CD4-positive, CD25-positive, alpha-beta regulatory T cell (primary cell): ENCODE measurements at regions not wholly inside any gene's neighbourhood (a gene's known extent, or its start where the extent isn't known, plus 50 kb on each side); places are given as distances from the start of the nearest gene placed in this dataset.
A peak's percentile ranks its signal among the peaks of the same experiment; 100 is the strongest.

Experiments used
- ATAC-seq, 2 donors: fragments of 150-1000 bp; cut with Tn5 transposase; one replicate each; pipeline ENCODE4 v1.10.0; 2021; ENCODE audit warnings: low read depth in 2 of 2, moderate number of reproducible peaks in 2 of 2, moderate library complexity in 1 of 2
- DNase-seq, 3 donors: peaks; one replicate each; pipeline versions ENCODE4 v3.0.0 to v3.0.0-alpha.2; 2012 to 2022; ENCODE audit warnings: mixed read lengths in 1 of 3
- H3K27ac ChIP-seq: one replicate; pipeline ENCODE4 v1.7.0; 2013; ENCODE audit warnings: mild to moderate bottlenecking, low read length; ENCODE audit not compliant: insufficient read depth, poor library complexity, severe bottlenecking
- H3K27me3 ChIP-seq: one replicate; pipeline ENCODE4 v1.7.0; 2013; ENCODE audit warnings: low read length; ENCODE audit not compliant: control insufficient read depth, insufficient read depth
- H3K36me3 ChIP-seq: one replicate; pipeline ENCODE4 v1.7.0; 2013; ENCODE audit warnings: mild to moderate bottlenecking, low read length, moderate library complexity; ENCODE audit not compliant: control insufficient read depth, insufficient read depth
- H3K4me1 ChIP-seq: 2 replicates; pipeline ENCODE4 v1.7.0; 2013; ENCODE audit warnings: mild to moderate bottlenecking, low read length; ENCODE audit not compliant: insufficient read depth, control insufficient read depth, poor library complexity, severe bottlenecking
- H3K4me3 ChIP-seq: one replicate; pipeline ENCODE4 v1.7.0; 2013; ENCODE audit warnings: low read depth, mild to moderate bottlenecking, low read length, moderate library complexity
- H3K9me3 ChIP-seq, 2 experiments: 1 replicate in 1 of 2; 2 replicates in 1 of 2; pipeline ENCODE4 v1.7.0; 2013; ENCODE audit warnings: low read length in 2 of 2, mild to moderate bottlenecking in 1 of 2, moderate library complexity in 1 of 2; ENCODE audit not compliant: control insufficient read depth in 2 of 2
- H3K27ac Mint-ChIP-seq, 3 donors: one replicate each; pipeline ENCODE4 v1.8.0; 2020 to 2022; ENCODE audit warnings: mild to moderate bottlenecking in 3 of 3, mixed read lengths in 3 of 3, moderate library complexity in 2 of 3
- H3K27me3 Mint-ChIP-seq: one replicate; pipeline ENCODE4 v1.8.0; 2022; ENCODE audit warnings: mild to moderate bottlenecking, mixed read lengths
- H3K36me3 Mint-ChIP-seq: one replicate; pipeline ENCODE4 v1.8.0; 2020; ENCODE audit warnings: mixed read lengths
- H3K4me1 Mint-ChIP-seq, 4 donors: one replicate each; pipeline ENCODE4 v1.8.0; 2020 to 2022; ENCODE audit warnings: mixed read lengths in 4 of 4, mild to moderate bottlenecking in 1 of 4
- H3K4me3 Mint-ChIP-seq, 4 donors: one replicate each; pipeline ENCODE4 v1.8.0; 2020 to 2022; ENCODE audit warnings: mild to moderate bottlenecking in 4 of 4, mixed read lengths in 4 of 4, moderate library complexity in 3 of 4
- H3K9me3 Mint-ChIP-seq, 7 donors: one replicate each; pipeline ENCODE4 v1.8.0; 2020 to 2022; ENCODE audit warnings: mixed read lengths in 7 of 7, mild to moderate bottlenecking in 3 of 7, moderate library complexity in 2 of 7

- Histone ChIP-seq H3K27ac (no peak overlapping the region), H3K27me3 (no peaks in the 10 kb centered on the region), H3K4me3 (no peak overlapping the region), H3K9me3 (no peaks in the 10 kb centered on the region), H3K4me1 (no peaks in the 10 kb centered on the region), H3K36me3 (no peaks in the 10 kb centered on the region)
- Mint-ChIP-seq H3K36me3 (no peaks in the 10 kb centered on the region), H3K9me3 (no peaks in the 10 kb centered on the region), H3K4me3 (no peak overlapping the region), H3K4me1 (no peaks in the 10 kb centered on the region), H3K27me3 (peaks cover 4% of the 10 kb centered on the region), H3K27ac (no peak overlapping the region)
- ATAC-seq (no peak), DNase-seq (peak in 2 of 3 donors; percentile 1 to 27)
Observed at GRCh38 chr15:62782071-62782841, 260.3 kb upstream of the TPM1 start.

GRCh38 chr15:62782896-62783295 lies 259.7 kb upstream of the TPM1 start:
- DNase-seq (no peak), ATAC-seq (no peak)

DNA sequence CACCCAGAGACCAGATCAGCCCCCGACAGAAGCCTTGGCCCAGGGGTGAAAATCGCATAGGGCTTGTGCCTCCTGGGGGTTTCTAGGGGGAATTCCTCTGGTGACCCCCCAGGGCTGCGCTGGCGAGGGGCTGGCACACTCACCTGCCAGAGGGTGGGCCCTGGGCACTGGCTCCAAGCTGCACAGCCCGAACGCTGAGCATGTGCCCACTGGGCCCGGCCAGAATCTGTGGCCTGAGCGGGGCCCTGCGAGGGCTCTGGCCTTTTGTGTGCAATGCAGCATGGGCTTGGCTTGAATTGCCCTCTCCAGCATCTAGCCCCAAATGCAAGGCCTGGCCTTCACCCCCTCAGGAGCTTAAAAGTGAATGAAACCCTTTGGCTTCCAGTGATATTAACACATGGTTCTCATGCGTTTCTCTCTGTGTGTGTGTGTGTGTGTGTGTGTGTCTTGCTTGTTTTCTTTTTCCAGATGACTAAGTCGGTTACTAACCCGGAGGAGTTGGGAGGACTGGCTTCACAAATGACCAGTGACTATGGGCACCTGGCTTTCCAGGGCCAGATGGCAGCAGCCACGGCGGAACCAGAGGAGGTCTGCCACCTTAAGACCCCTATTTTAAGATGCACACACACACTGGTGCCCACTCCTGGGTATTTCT lies 259.1 kb upstream of the TPM1 start:
- H3K4me1 ChIP-seq: no peaks in the 10 kb centered on the region
- Mint-ChIP-seq H3K4me1 (no peaks in the 10 kb centered on the region), H3K9me3 (no peaks in the 10 kb centered on the region), H3K4me3 (no peak overlapping the region), H3K27ac (no peak overlapping the region), H3K36me3 (no peaks in the 10 kb centered on the region), H3K27me3 (peaks cover 7% of the 10 kb centered on the region)
- no peak for DNase-seq
- no peaks in the 10 kb centered on the region for H3K9me3 ChIP-seq
- no peak overlapping the region for H3K27ac ChIP-seq
- no peaks in the 10 kb centered on the region for H3K27me3 ChIP-seq
- H3K36me3 ChIP-seq: no peaks in the 10 kb centered on the region
- ATAC-seq: no peak
- H3K4me3 ChIP-seq: no peak overlapping the region

More at GRCh38 chr15:62782896-62783295, 259.7 kb upstream of the TPM1 start:
- Histone ChIP-seq H3K36me3 (no peaks in the 10 kb centered on the region), H3K27me3 (no peaks in the 10 kb centered on the region), H3K4me3 (no peak overlapping the region), H3K9me3 (no peaks in the 10 kb centered on the region), H3K27ac (no peak overlapping the region), H3K4me1 (no peaks in the 10 kb centered on the region)
- H3K27ac Mint-ChIP-seq: no peak overlapping the region
- H3K36me3 Mint-ChIP-seq: no peaks in the 10 kb centered on the region
- H3K4me3 Mint-ChIP-seq: no peak overlapping the region
- H3K27me3 Mint-ChIP-seq: peaks cover 4% of the 10 kb centered on the region
- no peaks in the 10 kb centered on the region for H3K9me3 Mint-ChIP-seq
- no peaks in the 10 kb centered on the region for H3K4me1 Mint-ChIP-seq

- H3K27me3 Mint-ChIP-seq: peaks cover 7% of the 10 kb centered on the region
- Histone ChIP-seq H3K27ac (no peak overlapping the region), H3K27me3 (no peaks in the 10 kb centered on the region), H3K4me3 (no peak overlapping the region), H3K36me3 (no peaks in the 10 kb centered on the region), H3K9me3 (no peaks in the 10 kb centered on the region), H3K4me1 (no peaks in the 10 kb centered on the region)
- peaks cover 0 to 2% (median 0%) of the 10 kb centered on the region in 7 donors for H3K9me3 Mint-ChIP-seq
- no peaks in the 10 kb centered on the region for H3K36me3 Mint-ChIP-seq
- no peaks in the 10 kb centered on the region for H3K4me1 Mint-ChIP-seq
- H3K27ac Mint-ChIP-seq: no peak overlapping the region
- no peak overlapping the region for H3K4me3 Mint-ChIP-seq
- no peak for DNase-seq
- no peak for ATAC-seq
Observed at GRCh38 chr15:62785881-62786828, 256.4 kb upstream of the TPM1 start.

DNA sequence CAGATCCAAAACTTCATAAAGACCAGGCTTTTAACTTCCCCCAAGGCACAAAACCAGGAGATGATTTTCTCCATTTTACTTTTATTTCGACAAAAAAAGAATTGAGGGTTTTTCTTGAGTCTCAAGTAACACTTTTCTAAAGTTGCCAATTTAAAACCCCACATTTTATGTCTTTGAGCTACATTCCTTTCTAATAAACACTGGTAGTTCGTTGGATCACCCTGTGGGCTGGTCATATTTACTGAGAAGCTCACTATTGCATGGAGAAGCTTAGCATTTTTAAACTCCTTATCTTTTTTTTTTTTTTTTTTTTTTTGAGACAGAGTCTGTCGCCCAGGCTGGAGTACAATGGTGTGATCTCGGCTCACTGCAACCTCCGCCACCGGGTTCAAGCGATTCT lies 255.1 kb upstream of the TPM1 start:
- Mint-ChIP-seq H3K4me3 (no peak overlapping the region), H3K36me3 (no peaks in the 10 kb centered on the region), H3K4me1 (no peaks in the 10 kb centered on the region), H3K9me3 (peaks cover 0 to 2% (median 0%) of the 10 kb centered on the region in 7 donors), H3K27ac (no peak overlapping the region), H3K27me3 (peaks cover 13% of the 10 kb centered on the region)
- Histone ChIP-seq H3K27me3 (no peaks in the 10 kb centered on the region), H3K36me3 (no peaks in the 10 kb centered on the region), H3K9me3 (no peaks in the 10 kb centered on the region), H3K27ac (no peak overlapping the region), H3K4me1 (no peaks in the 10 kb centered on the region), H3K4me3 (no peak overlapping the region)
- DNase-seq: no peak
- no peak for ATAC-seq

DNA sequence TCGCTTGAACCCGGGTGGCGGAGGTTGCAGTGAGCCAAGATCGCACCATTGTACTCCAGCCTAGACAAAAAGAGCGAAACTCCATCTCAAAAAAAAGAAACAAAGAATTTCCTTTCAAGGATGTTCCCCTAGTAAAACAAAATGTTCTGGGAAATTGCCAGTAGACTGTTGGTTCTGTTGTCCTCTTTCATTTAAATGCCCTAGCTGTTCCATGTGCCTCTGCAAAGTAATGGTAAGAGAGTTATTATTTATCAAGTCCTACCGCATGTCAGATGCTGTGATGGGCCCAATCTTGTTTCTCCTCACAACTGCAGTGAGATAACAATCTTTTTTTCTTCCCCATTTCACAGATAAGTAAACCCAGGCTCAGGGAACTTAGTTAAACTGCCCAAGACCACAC lies 254.3 kb upstream of the TPM1 start:
- H3K4me3 ChIP-seq: no peak overlapping the region
- Mint-ChIP-seq H3K27me3 (peaks cover 13% of the 10 kb centered on the region), H3K4me1 (no peaks in the 10 kb centered on the region), H3K9me3 (peaks cover 0 to 2% (median 0%) of the 10 kb centered on the region in 7 donors), H3K27ac (no peak overlapping the region), H3K36me3 (no peaks in the 10 kb centered on the region), H3K4me3 (no peak overlapping the region)
- DNase-seq: no peak
- no peaks in the 10 kb centered on the region for H3K36me3 ChIP-seq
- no peak for ATAC-seq
- H3K4me1 ChIP-seq: no peaks in the 10 kb centered on the region
- no peak overlapping the region for H3K27ac ChIP-seq
- H3K27me3 ChIP-seq: no peaks in the 10 kb centered on the region
- H3K9me3 ChIP-seq: no peaks in the 10 kb centered on the region

DNA sequence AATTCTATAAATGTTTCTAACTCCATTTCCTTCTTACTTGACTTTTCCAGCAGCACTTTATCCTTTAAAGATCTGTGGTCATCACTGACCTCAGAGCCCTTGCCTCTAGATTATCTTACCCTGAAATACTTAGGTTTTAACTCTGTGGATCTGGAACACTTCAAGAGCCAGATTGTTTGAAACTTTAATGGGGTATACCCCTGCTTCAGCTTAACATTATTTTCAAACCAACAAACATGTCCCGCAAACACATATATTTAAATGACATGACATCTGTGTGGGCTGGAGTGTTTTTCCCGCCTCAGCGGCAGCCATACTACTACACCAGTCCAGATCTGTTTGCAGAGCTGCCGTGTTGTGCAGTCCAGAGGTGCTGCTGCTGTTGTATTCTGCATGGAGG lies 252.0 kb upstream of the TPM1 start:
- H3K27ac ChIP-seq: no peak overlapping the region
- Mint-ChIP-seq H3K36me3 (no peaks in the 10 kb centered on the region), H3K4me3 (no peak overlapping the region), H3K27me3 (peaks cover 15% of the 10 kb centered on the region), H3K4me1 (no peaks in the 10 kb centered on the region), H3K27ac (no peak overlapping the region), H3K9me3 (peaks cover 0 to 2% (median 0%) of the 10 kb centered on the region in 7 donors)
- H3K36me3 ChIP-seq: no peaks in the 10 kb centered on the region
- ATAC-seq: no peak
- no peak overlapping the region for H3K4me3 ChIP-seq
- H3K9me3 ChIP-seq: no peaks in the 10 kb centered on the region
- no peaks in the 10 kb centered on the region for H3K4me1 ChIP-seq
- no peak for DNase-seq
- no peaks in the 10 kb centered on the region for H3K27me3 ChIP-seq
